DOHH2 (cell line): ENCODE measurements at regions not wholly inside any gene's neighbourhood (a gene's known extent, or its start where the extent isn't known, plus 50 kb on each side); places are given as distances from the start of the nearest gene placed in this dataset.
"Not testable (repeated sequence)": the region's sequence is repeated elsewhere in the genome, so short reads cannot be mapped to it uniquely, and the experiment has no call there.

Source experiments
- H3F3A ChIP-seq: fragments of 200-600 bp; sonication (generic), shearing (Covaris generic); 2 replicates; pipeline ENCODE4 v1.6.0; 2016; ENCODE audit warnings: antibody characterized with exemption, mild to moderate bottlenecking; ENCODE audit not compliant: control insufficient read depth, insufficient read depth
- H3K27ac ChIP-seq: fragments of 200-600 bp; sonication (generic); 2 replicates; pipeline ENCODE4 v1.5.1; 2014; ENCODE audit warnings: low read depth, mild to moderate bottlenecking, low read length, moderate library complexity
- H3K27me3 ChIP-seq: fragments of 200-600 bp; sonication (generic); 2 replicates; pipeline ENCODE4 v1.6.1; 2014; ENCODE audit warnings: mild to moderate bottlenecking, low read length, mixed read lengths; ENCODE audit not compliant: control insufficient read depth
- H3K36me3 ChIP-seq: fragments of 200-600 bp; sonication (generic); 2 replicates; pipeline ENCODE4 v1.6.1; 2014; ENCODE audit warnings: mild to moderate bottlenecking, low read length, moderate library complexity, mixed read lengths; ENCODE audit not compliant: control insufficient read depth
- H3K4me1 ChIP-seq: fragments of 200-600 bp; sonication (generic); 2 replicates; pipeline ENCODE4 v1.6.1; 2014; ENCODE audit warnings: mild to moderate bottlenecking, low read length, mixed read lengths; ENCODE audit not compliant: control insufficient read depth
- H3K4me2 ChIP-seq: fragments of 200-600 bp; sonication (generic); 2 replicates; pipeline ENCODE4 v1.6.0; 2014; ENCODE audit warnings: mild to moderate bottlenecking, low read length, moderate library complexity
- H3K4me3 ChIP-seq: fragments of 200-600 bp; sonication (generic); 2 replicates; pipeline ENCODE4 v1.5.1; 2014; ENCODE audit warnings: mild to moderate bottlenecking, low read length, mixed read lengths
- H3K79me2 ChIP-seq: fragments of 200-600 bp; sonication (generic); 2 replicates; pipeline ENCODE4 v1.6.1; 2014; ENCODE audit warnings: mild to moderate bottlenecking, low read length, mixed read lengths; ENCODE audit not compliant: control insufficient read depth
- H3K9me2 ChIP-seq: fragments of 200-600 bp; sonication (generic); replicated peaks from 2 replicates; pipeline ENCODE4 v1.6.1; 2014; ENCODE audit warnings: mild to moderate bottlenecking, low read length, mixed read lengths; ENCODE audit not compliant: control insufficient read depth
- H3K9me3 ChIP-seq: fragments of 200-600 bp; sonication (generic); 2 replicates; pipeline ENCODE4 v1.6.1; 2014; ENCODE audit warnings: antibody characterized with exemption, low read length, mixed read lengths; ENCODE audit not compliant: control insufficient read depth, insufficient read depth
- H4K20me1 ChIP-seq: fragments of 200-600 bp; sonication (generic); 2 replicates; pipeline ENCODE4 v1.6.0; 2014; ENCODE audit warnings: low read depth, mild to moderate bottlenecking, antibody characterized with exemption, low read length, moderate library complexity; ENCODE audit not compliant: control insufficient read depth, insufficient read depth
- CTCF ChIP-seq: fragments of 200-600 bp; sonication (generic); IDR thresholded peaks from one replicate; pipeline ENCODE4 v1.5.1; 2014; ENCODE audit warnings: antibody characterized with exemption, mild to moderate bottlenecking, low read depth, low read length; ENCODE audit not compliant: poor library complexity, severe bottlenecking
- EZH2phosphoT487 ChIP-seq: fragments of 200-600 bp; sonication (generic); IDR thresholded peaks from 2 replicates; pipeline ENCODE4 v1.6.1; 2017; ENCODE audit warnings: borderline replicate concordance, mild to moderate bottlenecking, antibody characterized with exemption, low read length, moderate library complexity, mixed read lengths

- Histone ChIP-seq H3K27ac (no peak overlapping the region), H4K20me1 (no peaks in the 10 kb centered on the region), H3K4me3 (no peak overlapping the region), H3K4me1 (peaks cover 7% of the 10 kb centered on the region), H3F3A (no peaks in the 10 kb centered on the region), H3K9me2 (no peaks in the 10 kb centered on the region), H3K9me3 (no peaks in the 10 kb centered on the region), H3K27me3 (no peaks in the 10 kb centered on the region), H3K4me2 (no peak overlapping the region), H3K36me3 (no peaks in the 10 kb centered on the region), H3K79me2 (no peaks in the 10 kb centered on the region)
- TF ChIP-seq EZH2phosphoT487 (no peak), CTCF (no peak)
These were observed 138.9 kb upstream of the SVIL start for GRCh38 chr10:29773675-29774091.

GRCh38 chr10:29772403-29772802 lies 137.6 kb upstream of the SVIL start:
- Histone ChIP-seq H3K27ac (no peak overlapping the region), H3K4me2 (0 out of 2 replicates have a peak overlapping the region, but pooled peaks have one; percentile 19), H3F3A (no peaks in the 10 kb centered on the region), H3K27me3 (no peaks in the 10 kb centered on the region), H3K79me2 (no peaks in the 10 kb centered on the region), H3K4me3 (no peak overlapping the region), H3K9me3 (no peaks in the 10 kb centered on the region), H4K20me1 (no peaks in the 10 kb centered on the region), H3K4me1 (peaks cover 7% of the 10 kb centered on the region), H3K9me2 (no peaks in the 10 kb centered on the region), H3K36me3 (no peaks in the 10 kb centered on the region)
- TF ChIP-seq EZH2phosphoT487 (no peak), CTCF (no peak)

- Histone ChIP-seq H3K36me3 (no peaks in the 10 kb centered on the region), H3K4me2 (no peak overlapping the region), H3K4me3 (no peak overlapping the region), H3K9me3 (no peaks in the 10 kb centered on the region), H3K4me1 (peaks cover 7% of the 10 kb centered on the region), H3F3A (no peaks in the 10 kb centered on the region), H3K9me2 (no peaks in the 10 kb centered on the region), H3K27me3 (no peaks in the 10 kb centered on the region), H4K20me1 (no peaks in the 10 kb centered on the region), H3K79me2 (no peaks in the 10 kb centered on the region), H3K27ac (no peak overlapping the region)
- no peak for TF ChIP-seq CTCF
- TF ChIP-seq EZH2phosphoT487, result no peak
These were observed 136.6 kb upstream of the SVIL start for GRCh38 chr10:29771376-29771775.

- not testable (repeated sequence) for H3K9me3 ChIP-seq, H3K79me2 ChIP-seq, H3K9me2 ChIP-seq, H3K4me1 ChIP-seq, H4K20me1 ChIP-seq, H3K4me3 ChIP-seq, H3F3A ChIP-seq, H3K36me3 ChIP-seq, H3K27ac ChIP-seq, H3K27me3 ChIP-seq, H3K4me2 ChIP-seq
These were observed 134.5 kb upstream of the SVIL start for GRCh38 chr10:29769277-29769676.
